Activated B cell treated with CpG ODN at 0.5 μM for 24 hours (primary cell): ENCODE measurements at regions not wholly inside any gene's neighbourhood (a gene's known extent, or its start where the extent isn't known, plus 50 kb on each side); places are given as distances from the start of the nearest gene placed in this dataset.

Source experiments
- ATAC-seq: fragments of 200-7000 bp; cut with Tn5 transposase; one replicate; pipeline ENCODE4 v1.10.0; 2021; ENCODE audit warnings: low read depth, mild to moderate bottlenecking, moderate library complexity
- CTCF ChIA-PET: fragments of 350-600 bp; sonication (Branson Sonifier 250); formaldehyde crosslinking; loops from one replicate; lab custom pipeline; 2021; ENCODE audit warnings: antibody characterized with exemption; lab: Charles Lee
- POLR2A ChIA-PET: fragments of 350-600 bp; sonication (Branson Sonifier 250); formaldehyde crosslinking; loops from one replicate; lab custom pipeline; 2021; ENCODE audit warnings: antibody characterized with exemption; lab: Charles Lee
- DNase-seq: peaks from one replicate; pipeline ENCODE4 v3.0.0; 2022
- H3K27ac Mint-ChIP-seq: one replicate; pipeline ENCODE4 v1.8.0; 2020; ENCODE audit warnings: mixed read lengths
- H3K27me3 Mint-ChIP-seq: one replicate; pipeline ENCODE4 v1.8.0; 2021; ENCODE audit warnings: mixed read lengths
- H3K36me3 Mint-ChIP-seq: one replicate; pipeline ENCODE4 v1.8.0; 2021; ENCODE audit warnings: low read depth, mixed read lengths
- H3K4me1 Mint-ChIP-seq: one replicate; pipeline ENCODE4 v1.8.0; 2021; ENCODE audit warnings: mixed read lengths
- H3K4me3 Mint-ChIP-seq: one replicate; pipeline ENCODE4 v1.8.0; 2020; ENCODE audit warnings: mild to moderate bottlenecking, mixed read lengths
- H3K9me3 Mint-ChIP-seq: one replicate; pipeline ENCODE4 v1.8.0; 2020; ENCODE audit warnings: mixed read lengths
- intact Hi-C: fragments of 100-400 bp; cut with micrococcal nuclease; formaldehyde crosslinking; loops from one replicate; pipeline ENCODE4 v1.15.1; 2024
- TF ChIP-seq, protein P1 (sequence below): fragments of 200-600 bp; IDR thresholded peaks from one replicate; pipeline ENCODE4 v1.8.0; 2022; ENCODE audit warnings: antibody characterized with exemption, mild to moderate bottlenecking

DNA sequence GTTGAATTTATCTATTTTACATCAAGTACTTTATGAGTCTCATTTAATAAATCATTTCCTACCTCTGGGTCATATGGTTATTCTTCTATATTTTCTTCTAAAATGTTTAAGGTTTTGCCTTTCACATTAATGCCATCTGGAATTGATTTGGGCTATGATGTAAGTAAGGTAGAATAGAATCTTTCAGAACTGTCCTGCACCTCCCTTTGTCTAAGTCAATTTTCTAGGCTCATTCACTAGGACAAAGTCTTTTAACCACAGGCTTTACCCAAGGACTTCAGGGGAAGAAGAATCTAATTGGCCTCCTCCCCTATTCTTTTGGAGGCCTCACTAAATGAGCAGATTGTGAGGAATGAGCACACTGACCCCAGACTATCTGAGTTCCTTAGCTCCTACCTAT lies 146.0 kb downstream of the BBOX1 start:
- H3K4me3 Mint-ChIP-seq: no peak overlapping the region
- H3K4me1 Mint-ChIP-seq: no peaks in the 10 kb centered on the region
- DNase-seq: no peak
- intact Hi-C loops: loop anchor here (5.0 to 10.0 kb wide), 2 partner anchors 46 to 178 kb away; partner anchors contain the start of gene CCDC34
- no peak for ATAC-seq
- H3K9me3 Mint-ChIP-seq: no peaks in the 10 kb centered on the region
- TF ChIP-seq, protein P1, sequence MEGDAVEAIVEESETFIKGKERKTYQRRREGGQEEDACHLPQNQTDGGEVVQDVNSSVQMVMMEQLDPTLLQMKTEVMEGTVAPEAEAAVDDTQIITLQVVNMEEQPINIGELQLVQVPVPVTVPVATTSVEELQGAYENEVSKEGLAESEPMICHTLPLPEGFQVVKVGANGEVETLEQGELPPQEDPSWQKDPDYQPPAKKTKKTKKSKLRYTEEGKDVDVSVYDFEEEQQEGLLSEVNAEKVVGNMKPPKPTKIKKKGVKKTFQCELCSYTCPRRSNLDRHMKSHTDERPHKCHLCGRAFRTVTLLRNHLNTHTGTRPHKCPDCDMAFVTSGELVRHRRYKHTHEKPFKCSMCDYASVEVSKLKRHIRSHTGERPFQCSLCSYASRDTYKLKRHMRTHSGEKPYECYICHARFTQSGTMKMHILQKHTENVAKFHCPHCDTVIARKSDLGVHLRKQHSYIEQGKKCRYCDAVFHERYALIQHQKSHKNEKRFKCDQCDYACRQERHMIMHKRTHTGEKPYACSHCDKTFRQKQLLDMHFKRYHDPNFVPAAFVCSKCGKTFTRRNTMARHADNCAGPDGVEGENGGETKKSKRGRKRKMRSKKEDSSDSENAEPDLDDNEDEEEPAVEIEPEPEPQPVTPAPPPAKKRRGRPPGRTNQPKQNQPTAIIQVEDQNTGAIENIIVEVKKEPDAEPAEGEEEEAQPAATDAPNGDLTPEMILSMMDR: no peak
- no peak overlapping the region for H3K27ac Mint-ChIP-seq
- ChIA-PET CTCF (interaction anchor here (1.2 to 5.2 kb wide), 2 partner anchors 45 to 298 kb away, joined by 3 to 95 read pairs; no protein-coding TSS in a partner anchor), POLR2A (interaction anchor here (0.6 kb wide), 1 partner anchor 299 kb away, joined by 3 read pairs; no protein-coding TSS in a partner anchor)
- H3K27me3 Mint-ChIP-seq: peaks cover 14% of the 10 kb centered on the region
- H3K36me3 Mint-ChIP-seq: no peaks in the 10 kb centered on the region

- CTCF ChIA-PET: interaction anchor here (0.7 to 5.2 kb wide), 15 partner anchors 13 to 340 kb away, joined by 3 to 95 read pairs (median 3); partner anchors contain the start of gene LGR4
- H3K4me3 Mint-ChIP-seq: no peak overlapping the region
- H3K4me1 Mint-ChIP-seq: no peaks in the 10 kb centered on the region
- ATAC-seq (no peak), DNase-seq (no peak)
- POLR2A ChIA-PET: no interaction called here
- no peak overlapping the region for H3K27ac Mint-ChIP-seq
- H3K36me3 Mint-ChIP-seq: no peaks in the 10 kb centered on the region
- intact Hi-C loops: loop anchor here (1.0 to 10.0 kb wide), 4 partner anchors 48 to 302 kb away; partner anchors contain the start of gene CCDC34
- TF ChIP-seq, protein P1: no peak
- H3K27me3 Mint-ChIP-seq: peaks cover 9% of the 10 kb centered on the region
- no peaks in the 10 kb centered on the region for H3K9me3 Mint-ChIP-seq
Measured at GRCh38 chr11:27184458-27185312, 144.1 kb downstream of the BBOX1 start.

DNA sequence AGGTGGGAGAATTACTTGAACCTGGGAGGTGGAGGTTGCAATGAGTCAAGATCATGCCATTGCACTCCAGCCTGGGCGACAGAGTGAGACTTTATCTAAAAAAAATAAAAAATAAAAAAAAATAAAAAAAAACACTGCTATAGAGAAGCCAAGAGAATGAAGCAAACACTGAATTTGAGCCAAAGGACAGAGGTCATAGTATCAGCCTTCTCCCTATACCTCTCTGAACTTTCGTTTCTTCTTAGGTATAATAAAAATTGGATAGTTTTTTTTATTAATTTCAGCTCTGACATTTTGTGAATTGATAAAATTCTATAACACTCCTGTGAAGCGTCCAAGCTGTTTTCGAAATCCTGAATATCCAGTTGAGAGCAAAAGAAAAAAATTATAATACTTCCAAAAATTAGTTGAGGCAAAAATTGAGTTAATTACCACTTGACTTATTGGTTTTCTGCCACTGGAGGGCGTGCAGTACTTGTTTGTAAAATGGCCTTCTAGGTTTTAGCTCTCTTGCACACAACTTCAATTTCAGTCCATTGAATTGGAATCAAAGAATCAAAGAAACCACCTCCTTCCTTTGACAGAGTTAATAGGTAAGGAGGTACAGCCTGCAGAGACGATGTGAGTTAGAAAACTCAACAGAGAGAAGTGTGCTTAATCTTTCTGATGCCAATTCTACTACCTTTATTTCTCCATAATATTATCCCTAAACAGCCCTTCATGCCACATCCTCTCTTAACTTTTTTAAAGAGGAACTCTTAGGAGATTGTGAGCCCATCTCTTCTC lies 143.2 kb downstream of the BBOX1 start:
- no peak overlapping the region for H3K27ac Mint-ChIP-seq
- ChIA-PET CTCF (interaction anchor here (0.7 to 5.2 kb wide), 16 partner anchors 14 to 341 kb away, joined by 3 to 95 read pairs (median 3); partner anchors contain the start of gene LGR4), POLR2A (no interaction called here)
- intact Hi-C loops: loop anchor here (1.0 to 10.0 kb wide), 3 partner anchors 112 to 302 kb away; partner anchors contain the start of gene CCDC34
- H3K27me3 Mint-ChIP-seq: peaks cover 5% of the 10 kb centered on the region
- ATAC-seq (peak; percentile 52), DNase-seq (no peak)
- TF ChIP-seq, protein P1: peak; percentile 40
- H3K9me3 Mint-ChIP-seq: no peaks in the 10 kb centered on the region
- no peak overlapping the region for H3K4me3 Mint-ChIP-seq
- no peaks in the 10 kb centered on the region for H3K36me3 Mint-ChIP-seq
- no peaks in the 10 kb centered on the region for H3K4me1 Mint-ChIP-seq

DNA sequence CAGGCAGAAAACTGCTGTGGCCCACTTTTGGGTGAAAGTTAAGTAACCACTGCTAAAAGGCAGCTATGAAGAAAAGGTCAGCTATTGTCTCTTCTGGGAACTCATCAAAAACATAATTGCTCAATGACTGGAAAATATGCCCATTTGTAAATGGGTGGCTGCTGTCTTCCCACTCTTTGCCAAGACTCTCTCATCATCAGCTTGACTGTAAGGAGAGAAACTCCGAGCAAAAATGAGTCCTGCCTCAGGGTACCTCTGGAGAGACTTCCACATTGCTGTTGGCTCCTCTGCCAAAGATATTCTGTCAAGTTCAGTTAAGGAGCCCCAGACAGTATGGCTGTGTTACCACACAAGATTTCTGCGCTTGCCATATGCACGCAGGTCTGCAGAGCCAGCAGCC lies 138.7 kb downstream of the BBOX1 start:
- POLR2A ChIA-PET: no interaction called here
- no peak for ATAC-seq
- Mint-ChIP-seq H3K27me3 (no peaks in the 10 kb centered on the region), H3K36me3 (no peaks in the 10 kb centered on the region), H3K4me1 (no peaks in the 10 kb centered on the region), H3K4me3 (no peak overlapping the region), H3K9me3 (no peaks in the 10 kb centered on the region), H3K27ac (no peak overlapping the region)
- CTCF ChIA-PET: no interaction called here
- intact Hi-C loops: no loop called here
- DNase-seq: no peak
- TF ChIP-seq, protein P1: no peak
